ENCODE measurements at regions not wholly inside any gene's neighbourhood (a gene's known extent, or its start where the extent isn't known, plus 50 kb on each side); places are given as distances from the start of the nearest gene placed in this dataset.

DNA sequence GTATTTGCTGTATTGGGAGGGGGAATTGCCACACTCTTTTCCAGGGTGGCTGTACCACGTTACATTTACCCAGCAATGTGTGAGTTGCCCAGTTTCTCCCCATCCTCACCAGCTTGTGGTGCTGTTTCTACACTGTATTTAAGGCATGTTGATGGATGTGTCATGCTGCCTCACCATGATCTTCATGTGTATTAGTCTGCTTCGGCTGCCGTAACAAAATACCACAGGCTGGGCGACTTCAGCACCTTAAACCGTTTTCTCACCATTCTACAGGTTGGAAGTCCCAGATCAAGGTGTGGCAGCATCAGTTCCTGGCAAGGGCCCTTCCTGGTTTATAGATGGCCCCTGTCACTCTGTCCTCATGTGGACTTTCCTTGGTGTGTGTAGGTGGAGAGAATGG, 169.7 kb downstream of the IGLL1 start:
- Mint-ChIP-seq H3K4me3 (no peak overlapping the region), H3K27ac (no peak overlapping the region), H3K27me3 (ENCODE audit: low read depth, poor library complexity) (peaks cover 10% of the 10 kb centered on the region)

DNA sequence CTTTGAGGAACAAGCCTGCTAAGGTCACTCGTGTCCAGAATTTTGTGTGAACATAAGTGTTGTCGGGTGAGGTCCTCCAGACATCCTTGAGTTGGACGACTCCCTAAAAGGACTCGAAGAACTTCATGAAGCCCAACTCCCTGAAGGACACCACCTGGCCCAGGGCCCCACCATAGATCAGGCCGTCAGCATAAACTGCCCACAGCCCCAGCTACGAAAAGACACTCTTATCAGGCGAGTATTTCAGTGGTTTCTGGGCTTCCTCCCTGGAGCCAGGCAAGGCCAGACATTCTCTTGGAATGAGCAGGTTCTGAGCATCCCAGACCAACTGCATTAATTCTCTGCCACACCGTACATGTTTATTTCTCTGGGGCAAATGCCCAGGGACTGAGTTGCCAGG, 170.1 kb downstream of the IGLL1 start:
- Mint-ChIP-seq H3K4me1 (peaks cover 48% of the 10 kb centered on the region), H3K36me3 (ENCODE audit: low read depth) (no peaks in the 10 kb centered on the region), H3K27me3 (ENCODE audit: low read depth, poor library complexity) (peaks cover 10% of the 10 kb centered on the region), H3K4me3 (no peak overlapping the region), H3K9me3 (peaks cover 12% of the 10 kb centered on the region), H3K27ac (peak overlapping the region; percentile 8)
- DNase-seq: no peak
- TF ChIP-seq, protein P1, sequence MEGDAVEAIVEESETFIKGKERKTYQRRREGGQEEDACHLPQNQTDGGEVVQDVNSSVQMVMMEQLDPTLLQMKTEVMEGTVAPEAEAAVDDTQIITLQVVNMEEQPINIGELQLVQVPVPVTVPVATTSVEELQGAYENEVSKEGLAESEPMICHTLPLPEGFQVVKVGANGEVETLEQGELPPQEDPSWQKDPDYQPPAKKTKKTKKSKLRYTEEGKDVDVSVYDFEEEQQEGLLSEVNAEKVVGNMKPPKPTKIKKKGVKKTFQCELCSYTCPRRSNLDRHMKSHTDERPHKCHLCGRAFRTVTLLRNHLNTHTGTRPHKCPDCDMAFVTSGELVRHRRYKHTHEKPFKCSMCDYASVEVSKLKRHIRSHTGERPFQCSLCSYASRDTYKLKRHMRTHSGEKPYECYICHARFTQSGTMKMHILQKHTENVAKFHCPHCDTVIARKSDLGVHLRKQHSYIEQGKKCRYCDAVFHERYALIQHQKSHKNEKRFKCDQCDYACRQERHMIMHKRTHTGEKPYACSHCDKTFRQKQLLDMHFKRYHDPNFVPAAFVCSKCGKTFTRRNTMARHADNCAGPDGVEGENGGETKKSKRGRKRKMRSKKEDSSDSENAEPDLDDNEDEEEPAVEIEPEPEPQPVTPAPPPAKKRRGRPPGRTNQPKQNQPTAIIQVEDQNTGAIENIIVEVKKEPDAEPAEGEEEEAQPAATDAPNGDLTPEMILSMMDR (IDR thresholded peaks at IDR 0.05): no peak

More for the DNA sequence above, 169.7 kb downstream of the IGLL1 start:
- Mint-ChIP-seq H3K36me3 (ENCODE audit: low read depth) (no peaks in the 10 kb centered on the region), H3K9me3 (peaks cover 12% of the 10 kb centered on the region), H3K4me1 (peaks cover 46% of the 10 kb centered on the region)
- DNase-seq: no peak
- TF ChIP-seq, protein P1 (IDR thresholded peaks at IDR 0.05): no peak

DNA sequence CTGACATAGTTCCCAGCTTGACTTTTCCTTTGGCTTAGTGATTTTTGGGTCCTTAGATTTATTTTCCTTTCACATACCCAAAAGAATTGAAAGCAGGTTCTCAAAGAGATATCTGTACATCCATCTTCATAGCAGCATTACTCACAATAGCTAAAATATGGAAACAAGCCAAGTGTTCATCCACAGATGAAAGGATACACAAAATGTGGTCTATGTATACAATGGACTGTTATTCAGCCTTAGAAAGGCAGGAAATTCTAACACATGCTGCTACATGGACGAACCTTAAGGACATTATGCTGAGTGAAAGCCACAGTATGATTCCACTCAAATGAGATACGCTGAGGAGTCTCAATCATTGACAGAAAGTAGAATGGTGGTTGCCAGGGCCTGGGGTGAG, 171.8 kb downstream of the IGLL1 start:
- Mint-ChIP-seq H3K27me3 (ENCODE audit: low read depth, poor library complexity) (peaks cover 10% of the 10 kb centered on the region), H3K36me3 (ENCODE audit: low read depth) (no peaks in the 10 kb centered on the region), H3K27ac (no peak overlapping the region), H3K4me3 (no peak overlapping the region), H3K4me1 (peaks cover 65% of the 10 kb centered on the region), H3K9me3 (peaks cover 12% of the 10 kb centered on the region)
- no peak for DNase-seq
- TF ChIP-seq, protein P1 (IDR thresholded peaks at IDR 0.05): no peak

DNA sequence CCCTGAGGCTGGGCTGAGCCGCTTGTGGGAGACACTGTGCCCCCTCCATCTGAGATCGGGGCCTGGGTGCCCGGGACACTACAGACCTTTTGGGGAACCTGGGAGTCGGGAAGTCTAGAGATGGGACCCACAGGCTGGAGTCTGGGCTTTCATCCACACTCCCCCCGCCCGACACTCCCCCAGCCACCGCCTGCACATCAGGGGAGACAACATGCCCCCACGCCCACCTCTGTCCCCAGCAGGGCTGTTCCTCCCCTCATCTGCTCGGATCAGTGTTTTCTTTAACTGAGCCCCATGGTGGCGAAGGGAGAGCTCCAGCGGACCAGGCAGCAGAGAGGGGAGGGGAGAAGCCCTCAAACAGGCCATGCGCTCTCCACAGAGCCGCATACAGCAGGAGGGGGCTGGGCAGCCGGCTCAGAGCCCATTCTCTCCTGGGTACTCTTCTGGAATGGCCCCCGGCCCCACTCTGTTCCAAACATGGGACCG, 174.7 kb downstream of the IGLL1 start:
- no peak for DNase-seq
- Mint-ChIP-seq H3K36me3 (ENCODE audit: low read depth) (no peaks in the 10 kb centered on the region), H3K27me3 (ENCODE audit: low read depth, poor library complexity) (peaks cover 10% of the 10 kb centered on the region), H3K4me3 (peak overlapping the region; percentile 19), H3K4me1 (peaks cover 73% of the 10 kb centered on the region), H3K9me3 (peaks cover 9% of the 10 kb centered on the region), H3K27ac (no peak overlapping the region)
- TF ChIP-seq, protein P1 (IDR thresholded peaks at IDR 0.05): no peak

DNA sequence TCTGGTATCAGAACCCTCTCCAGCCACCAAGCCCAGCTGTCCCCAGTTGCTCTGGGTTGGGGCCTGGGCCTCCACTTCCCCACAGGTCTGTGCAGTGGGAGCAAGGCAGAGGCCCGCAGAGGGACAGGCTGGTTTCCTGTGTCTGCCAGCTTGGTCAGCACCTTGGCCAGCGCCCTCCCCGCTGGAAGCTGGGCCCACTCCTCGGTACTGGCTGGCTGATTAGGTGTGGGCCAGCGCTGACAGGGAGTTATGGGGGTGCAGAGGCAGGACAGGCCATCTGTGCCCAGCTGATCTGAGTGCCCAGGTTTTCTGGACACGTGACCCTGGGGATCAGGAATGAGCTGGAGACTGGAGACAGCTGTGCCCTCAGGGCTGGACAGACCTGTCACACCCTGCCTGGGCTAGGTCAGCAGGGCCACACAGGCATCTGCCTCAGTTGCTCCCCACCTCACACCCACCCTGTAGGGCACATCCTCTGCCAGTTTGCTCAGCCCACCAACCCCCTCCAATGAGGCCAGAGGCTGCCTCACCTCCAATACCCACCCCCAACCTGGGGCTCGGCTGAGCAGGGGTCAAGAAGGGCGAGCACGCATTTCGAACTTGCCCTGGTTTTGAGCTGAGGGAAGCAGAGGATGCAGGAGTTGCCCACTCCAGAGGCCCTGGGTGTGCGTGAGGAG, 175.3 kb downstream of the IGLL1 start:
- no peaks in the 10 kb centered on the region for H3K36me3 Mint-ChIP-seq (ENCODE audit: low read depth)
- H3K4me1 Mint-ChIP-seq: peaks cover 76% of the 10 kb centered on the region
- H3K27ac Mint-ChIP-seq: no peak overlapping the region
- peaks cover 13% of the 10 kb centered on the region for H3K27me3 Mint-ChIP-seq (ENCODE audit: low read depth, poor library complexity)
- peak overlapping the region; percentile 48 for H3K4me3 Mint-ChIP-seq
- DNase-seq: no peak
- TF ChIP-seq, protein P1 (IDR thresholded peaks at IDR 0.05): no peak
- H3K9me3 Mint-ChIP-seq: peaks cover 9% of the 10 kb centered on the region
